Fibroblast of the aortic adventitia (primary cell): ENCODE measurements at regions not wholly inside any gene's neighbourhood (a gene's known extent, or its start where the extent isn't known, plus 50 kb on each side); places are given as distances from the start of the nearest gene placed in this dataset.
"Not testable (repeated sequence)": the region's sequence is repeated elsewhere in the genome, so short reads cannot be mapped to it uniquely, and the experiment has no call there.

Experiments
- DNase-seq: peaks from one replicate; pipeline ENCODE4 v3.0.0-alpha.2; 2010; ENCODE audit warnings: low read depth
- H3K4me3 ChIP-seq: 2 replicates; pipeline ENCODE4 v1.5.1; 2011; ENCODE audit warnings: low read depth, mild to moderate bottlenecking, control low read depth, low read length, moderate library complexity
- TF ChIP-seq, protein P1 (sequence below): IDR thresholded peaks from 2 replicates; pipeline ENCODE4 v1.5.1; 2011; ENCODE audit warnings: mild to moderate bottlenecking, low read length, control low read depth, inconsistent platforms; ENCODE audit not compliant: insufficient read depth

GRCh38 chr15:31644761-31645160 lies 318.1 kb downstream of the KLF13 start:
- DNase-seq, H3K4me3 ChIP-seq: not testable (repeated sequence)

DNA sequence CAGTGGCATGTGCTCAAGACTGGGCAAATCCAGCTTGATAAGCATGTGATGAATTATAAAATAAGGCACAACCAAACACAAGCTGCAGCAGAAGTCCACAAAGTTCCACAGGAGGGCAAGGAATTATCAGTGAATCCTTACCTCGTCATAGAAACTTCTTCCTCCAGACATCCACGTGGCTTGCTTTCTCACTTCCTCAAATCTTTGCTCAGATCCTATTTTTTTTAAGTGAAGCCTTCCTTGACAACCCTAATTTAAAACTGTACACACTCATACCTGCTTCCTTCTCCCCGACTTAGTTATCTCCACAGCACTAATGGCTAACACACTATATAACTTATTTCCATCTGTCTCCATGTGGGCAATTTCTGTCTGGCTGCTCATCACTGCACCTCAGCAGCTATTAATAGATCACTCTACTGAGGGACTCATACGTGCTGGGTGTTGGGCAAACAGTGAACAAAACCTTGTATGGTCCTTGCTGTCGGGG lies 320.7 kb downstream of the KLF13 start:
- not testable (repeated sequence) for H3K4me3 ChIP-seq, DNase-seq

GRCh38 chr15:31649634-31650033 lies 323.0 kb downstream of the KLF13 start:
- not testable (repeated sequence) for H3K4me3 ChIP-seq, DNase-seq

DNA sequence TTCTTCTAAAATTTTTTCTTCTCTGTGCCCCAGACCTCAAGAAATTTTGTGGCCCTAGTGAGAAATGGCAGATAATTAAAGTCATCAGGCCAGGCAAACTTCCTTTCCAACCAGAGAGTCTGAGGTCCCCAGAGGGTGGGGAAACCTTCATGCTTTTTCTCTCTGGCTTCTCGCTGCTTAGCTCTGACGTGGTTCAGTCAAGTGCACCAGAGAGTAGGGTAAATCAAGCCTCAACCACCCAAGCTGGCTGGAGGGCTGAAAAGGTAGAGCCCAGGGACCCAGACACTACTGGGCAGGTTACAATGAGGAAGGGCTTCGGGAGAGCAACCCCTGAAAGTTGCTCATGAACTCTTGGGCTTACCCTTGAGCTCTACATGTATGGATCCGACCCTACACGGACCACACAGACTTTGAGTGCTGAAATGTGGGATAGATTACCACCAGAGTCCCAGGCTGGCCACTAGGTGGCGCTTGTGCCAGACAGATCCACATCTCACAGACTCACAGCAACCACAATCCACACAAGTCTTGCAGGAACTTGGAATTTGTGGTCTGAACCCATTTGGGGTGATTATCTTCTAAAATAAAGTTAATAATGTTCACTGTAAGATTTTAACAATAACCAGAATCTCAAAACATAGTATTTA lies 323.5 kb downstream of the KLF13 start:
- DNase-seq, H3K4me3 ChIP-seq: not testable (repeated sequence)
- TF ChIP-seq, protein P1, sequence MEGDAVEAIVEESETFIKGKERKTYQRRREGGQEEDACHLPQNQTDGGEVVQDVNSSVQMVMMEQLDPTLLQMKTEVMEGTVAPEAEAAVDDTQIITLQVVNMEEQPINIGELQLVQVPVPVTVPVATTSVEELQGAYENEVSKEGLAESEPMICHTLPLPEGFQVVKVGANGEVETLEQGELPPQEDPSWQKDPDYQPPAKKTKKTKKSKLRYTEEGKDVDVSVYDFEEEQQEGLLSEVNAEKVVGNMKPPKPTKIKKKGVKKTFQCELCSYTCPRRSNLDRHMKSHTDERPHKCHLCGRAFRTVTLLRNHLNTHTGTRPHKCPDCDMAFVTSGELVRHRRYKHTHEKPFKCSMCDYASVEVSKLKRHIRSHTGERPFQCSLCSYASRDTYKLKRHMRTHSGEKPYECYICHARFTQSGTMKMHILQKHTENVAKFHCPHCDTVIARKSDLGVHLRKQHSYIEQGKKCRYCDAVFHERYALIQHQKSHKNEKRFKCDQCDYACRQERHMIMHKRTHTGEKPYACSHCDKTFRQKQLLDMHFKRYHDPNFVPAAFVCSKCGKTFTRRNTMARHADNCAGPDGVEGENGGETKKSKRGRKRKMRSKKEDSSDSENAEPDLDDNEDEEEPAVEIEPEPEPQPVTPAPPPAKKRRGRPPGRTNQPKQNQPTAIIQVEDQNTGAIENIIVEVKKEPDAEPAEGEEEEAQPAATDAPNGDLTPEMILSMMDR = peak; percentile 26

- DNase-seq, H3K4me3 ChIP-seq: not testable (repeated sequence)
Observed at GRCh38 chr15:31656915-31657314, 330.3 kb downstream of the KLF13 start.

GRCh38 chr15:31660816-31661215 lies 334.2 kb downstream of the KLF13 start:
- TF ChIP-seq, protein P1 = no peak
- H3K4me3 ChIP-seq = no peak overlapping the region
- no peak for DNase-seq

DNA sequence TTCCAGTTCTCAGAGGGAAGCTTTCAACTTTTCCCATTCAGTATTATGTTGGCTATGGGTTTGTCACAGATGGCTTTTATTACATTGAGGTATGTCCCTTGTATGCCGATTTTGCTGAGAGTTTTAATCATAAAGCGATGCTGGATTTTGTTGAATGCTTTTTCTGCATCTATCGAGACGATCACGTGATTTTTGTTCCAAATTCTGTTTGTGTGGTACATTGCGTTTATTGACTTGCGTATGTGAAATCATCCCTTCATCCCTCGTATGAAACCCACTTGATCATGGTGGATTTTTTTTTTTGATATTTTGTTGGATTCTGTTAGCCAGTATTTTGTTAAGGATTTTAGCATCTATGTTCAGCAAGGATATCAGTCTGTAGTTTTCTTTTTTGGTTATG lies 339.1 kb downstream of the KLF13 start:
- not testable (repeated sequence) for DNase-seq, H3K4me3 ChIP-seq

DNA sequence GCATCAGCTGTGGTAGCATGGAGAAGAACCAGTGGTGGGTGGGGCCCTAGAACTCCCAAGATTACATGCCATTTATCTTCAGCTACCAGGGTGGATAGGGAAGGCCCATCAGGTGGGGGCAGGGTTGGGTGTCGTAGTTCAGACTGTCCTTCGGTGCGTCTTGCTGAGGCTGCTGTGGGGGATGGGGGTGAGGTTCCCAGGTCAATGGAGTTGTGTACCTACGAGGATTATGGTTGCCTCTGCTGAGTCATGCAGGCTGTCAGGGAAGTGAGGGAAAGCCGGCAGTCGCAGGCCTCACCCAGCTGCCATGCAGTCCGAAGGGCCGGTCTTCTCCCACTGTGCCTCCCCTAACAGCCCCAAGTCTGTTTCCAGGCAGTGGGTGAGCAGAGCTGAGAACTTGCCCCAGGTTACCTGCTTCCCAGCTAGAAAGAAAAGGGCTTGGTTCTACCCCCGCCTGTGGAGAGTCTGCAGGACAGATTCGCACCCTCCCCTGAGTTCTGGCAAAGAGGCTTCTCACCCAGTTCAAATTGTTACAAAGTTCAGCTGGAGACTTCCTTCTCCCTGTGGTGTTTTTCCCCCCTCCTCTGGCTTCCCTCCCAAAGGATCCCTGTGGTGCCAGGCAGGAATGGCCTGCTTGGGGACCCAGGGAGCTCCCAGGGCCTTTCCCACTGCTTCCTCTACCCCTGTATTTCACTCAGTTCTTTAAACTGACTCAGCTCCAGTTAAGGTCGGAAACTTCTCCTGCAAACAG lies 342.7 kb downstream of the KLF13 start:
- not testable (repeated sequence) for H3K4me3 ChIP-seq, DNase-seq

- DNase-seq, H3K4me3 ChIP-seq: not testable (repeated sequence)
Observed at GRCh38 chr15:31673263-31673662, 346.6 kb downstream of the KLF13 start.

DNA sequence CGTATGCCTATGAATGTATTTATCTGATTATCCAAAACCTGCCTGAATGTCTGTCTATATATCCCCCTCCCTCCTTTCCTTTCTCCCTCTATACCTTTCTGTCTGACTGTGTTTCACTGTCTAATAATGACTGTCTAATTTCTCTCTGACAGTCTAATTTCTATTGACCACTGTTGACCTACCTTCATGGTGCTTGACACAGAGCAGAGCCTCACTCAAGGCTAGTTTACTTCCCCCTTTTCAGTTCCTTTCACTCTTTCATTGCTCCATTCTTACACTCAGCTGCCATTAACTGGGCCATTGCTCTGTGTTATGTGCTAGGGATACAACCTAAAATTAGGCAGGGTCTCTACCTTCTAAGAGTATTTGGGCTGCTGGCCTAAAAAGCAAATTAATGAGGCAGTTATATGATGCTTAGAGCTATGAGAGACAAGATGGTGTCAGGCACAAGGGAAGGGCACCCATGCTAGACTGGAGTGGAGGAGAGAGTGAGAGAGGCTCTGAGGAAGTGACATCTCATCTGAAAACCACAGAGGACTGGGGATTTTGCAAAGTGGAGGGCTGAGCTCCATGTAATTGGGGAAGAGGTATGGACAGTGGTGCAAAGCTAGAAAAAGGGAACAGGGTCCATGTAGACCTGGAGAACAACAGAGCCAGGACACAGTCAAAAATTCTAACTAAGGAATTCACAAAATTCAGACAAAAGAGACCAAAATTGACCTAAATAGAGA lies 348.6 kb upstream of the CHRNA7 start:
- H3K4me3 ChIP-seq, DNase-seq: not testable (repeated sequence)

GRCh38 chr15:31687088-31687487 lies 343.2 kb upstream of the CHRNA7 start:
- not testable (repeated sequence) for DNase-seq, H3K4me3 ChIP-seq

DNA sequence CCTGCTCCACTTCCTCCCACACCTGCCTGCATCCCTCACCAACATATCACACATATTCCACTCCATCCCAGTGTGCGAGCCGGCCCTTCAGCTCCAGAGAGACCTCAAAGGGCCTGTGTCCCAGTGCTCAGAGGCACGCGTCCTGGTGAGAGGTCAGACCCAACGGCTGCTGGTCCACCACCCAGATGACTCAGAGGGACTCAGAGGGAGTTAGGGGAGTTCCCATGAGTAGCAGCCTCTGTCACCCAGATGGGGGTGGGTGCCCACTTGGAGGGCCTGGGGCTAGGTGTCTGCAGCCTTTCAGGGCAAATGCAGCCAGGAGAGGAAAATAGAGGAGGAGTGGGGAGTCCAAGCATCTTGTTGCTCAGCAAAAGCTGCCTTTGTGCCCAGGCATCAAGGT lies 333.8 kb upstream of the CHRNA7 start:
- H3K4me3 ChIP-seq, DNase-seq: not testable (repeated sequence)

- not testable (repeated sequence) for DNase-seq
Observed at GRCh38 chr15:31705076-31705678, 325.1 kb upstream of the CHRNA7 start.

DNA sequence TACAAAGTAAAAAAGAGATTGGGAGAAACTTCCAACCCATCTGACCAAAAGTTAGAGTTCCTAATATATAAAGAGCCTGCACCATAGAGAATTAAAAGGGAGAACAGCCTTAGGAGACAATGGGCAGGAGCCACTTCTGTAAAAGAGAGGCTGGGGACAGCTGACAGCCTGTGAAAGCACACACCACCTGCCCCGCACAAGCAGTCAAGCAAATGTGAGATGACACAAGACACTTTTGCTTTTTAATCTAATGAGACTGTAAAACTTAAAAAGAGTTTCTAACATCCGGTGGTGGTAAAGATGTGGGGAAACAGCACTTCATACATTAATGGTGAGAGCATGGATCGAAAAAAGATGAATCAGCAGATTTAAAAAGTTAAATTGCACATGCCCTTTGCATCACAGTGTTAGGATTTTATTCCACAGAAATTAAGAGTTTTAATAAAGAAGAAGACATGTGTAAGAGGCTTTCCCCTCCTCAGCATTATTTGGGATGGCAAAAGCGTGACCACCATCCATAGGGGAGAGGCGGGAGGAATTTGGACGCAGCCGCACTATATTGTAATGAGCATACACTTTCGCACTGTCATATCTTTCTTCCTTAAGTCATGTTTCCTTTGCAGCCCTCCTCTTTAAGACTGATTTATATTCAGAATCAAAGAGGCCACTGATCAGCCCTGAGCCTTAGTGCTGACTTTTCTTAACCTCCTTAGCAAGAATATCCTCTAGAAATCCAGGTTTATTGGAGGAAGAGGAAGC lies 322.2 kb upstream of the CHRNA7 start:
- not testable (repeated sequence) for DNase-seq, H3K4me3 ChIP-seq

More at GRCh38 chr15:31705076-31705678, 325.1 kb upstream of the CHRNA7 start:
- not testable (repeated sequence) for H3K4me3 ChIP-seq

DNA sequence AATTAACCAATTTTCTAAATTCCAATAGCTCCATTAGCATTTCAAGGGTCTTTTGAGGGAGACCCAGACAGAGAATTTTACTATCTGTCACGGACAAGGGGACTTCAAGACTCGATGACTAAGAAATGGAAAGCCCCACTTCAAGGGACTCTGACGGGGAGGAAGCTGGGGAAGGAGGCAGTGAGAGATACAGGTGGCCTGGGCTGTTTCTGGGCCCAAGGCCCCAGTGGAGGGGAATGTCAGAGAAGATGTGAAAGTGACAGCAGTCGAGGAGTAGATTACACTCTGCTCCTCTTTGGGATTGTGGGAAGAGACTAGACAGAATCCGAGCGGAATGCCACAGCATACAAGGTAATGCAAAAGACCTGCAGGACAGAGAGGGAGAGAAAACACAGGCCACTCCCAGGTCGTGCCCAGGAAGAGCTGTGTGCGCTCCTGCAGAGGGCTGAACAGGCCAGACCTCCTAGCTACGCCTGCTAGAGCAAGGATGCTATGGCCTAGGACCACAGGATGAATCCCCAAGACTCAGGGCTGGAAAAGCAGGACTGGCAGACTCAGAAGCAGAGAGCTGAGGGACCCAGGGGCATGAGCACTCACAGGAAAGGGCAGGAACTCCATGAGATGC lies 321.5 kb upstream of the CHRNA7 start:
- DNase-seq, H3K4me3 ChIP-seq: not testable (repeated sequence)
